Osteoblast (primary cell): ENCODE measurements at regions not wholly inside any gene's neighbourhood (a gene's known extent, or its start where the extent isn't known, plus 50 kb on each side); places are given as distances from the start of the nearest gene placed in this dataset.

ENCODE experiments used
- DNase-seq: peaks from one replicate; pipeline ENCODE4 v3.0.0; 2011; ENCODE audit warnings: low spot score, mixed read lengths; ENCODE audit not compliant: insufficient read length; ENCODE audit errors: missing footprints
- H2AFZ ChIP-seq: 2 replicates; pipeline ENCODE4 v1.6.0; 2011; ENCODE audit warnings: mild to moderate bottlenecking, low read length
- H3K27ac ChIP-seq: 2 replicates; pipeline ENCODE4 v1.5.1; 2011; ENCODE audit warnings: mild to moderate bottlenecking, low read depth, low read length, moderate library complexity
- H3K27me3 ChIP-seq: 2 replicates; pipeline ENCODE4 v1.6.0; 2012; ENCODE audit warnings: mild to moderate bottlenecking, control low read depth, inconsistent platforms, low read length, moderate library complexity; ENCODE audit not compliant: insufficient read depth
- H3K36me3 ChIP-seq: 2 replicates; pipeline ENCODE4 v1.5.1; 2011; ENCODE audit warnings: mild to moderate bottlenecking, low read length, control low read depth, moderate library complexity; ENCODE audit not compliant: insufficient read depth
- H3K4me1 ChIP-seq: 2 replicates; pipeline ENCODE4 v1.5.1; 2011; ENCODE audit warnings: mild to moderate bottlenecking, low read length, control low read depth, moderate library complexity; ENCODE audit not compliant: insufficient read depth
- H3K4me2 ChIP-seq: 2 replicates; pipeline ENCODE4 v1.6.0; 2011; ENCODE audit warnings: mild to moderate bottlenecking, low read length; ENCODE audit not compliant: insufficient read depth
- H3K4me3 ChIP-seq: fragments of 200-600 bp; sonication (generic); 3 replicates; pipeline ENCODE4 v1.5.1; 2012; ENCODE audit warnings: mild to moderate bottlenecking, low read length, inconsistent platforms; ENCODE audit not compliant: insufficient read depth
- H3K79me2 ChIP-seq: 2 replicates; pipeline ENCODE4 v1.6.0; 2012; ENCODE audit warnings: mild to moderate bottlenecking, low read length, control low read depth, inconsistent platforms; ENCODE audit not compliant: insufficient read depth
- H3K9me3 ChIP-seq: 2 replicates; pipeline ENCODE4 v1.5.1; 2011; ENCODE audit warnings: low read depth, low read length, control low read depth
- H4K20me1 ChIP-seq: 2 replicates; pipeline ENCODE4 v1.6.0; 2012; ENCODE audit warnings: mild to moderate bottlenecking, low read length, control low read depth; ENCODE audit not compliant: insufficient read depth
- TF ChIP-seq, protein P1 (sequence below): IDR thresholded peaks from 2 replicates; pipeline ENCODE4 v1.5.1; 2011; ENCODE audit warnings: mild to moderate bottlenecking, low read depth, low read length, moderate library complexity; ENCODE audit errors: extremely low read depth

DNA sequence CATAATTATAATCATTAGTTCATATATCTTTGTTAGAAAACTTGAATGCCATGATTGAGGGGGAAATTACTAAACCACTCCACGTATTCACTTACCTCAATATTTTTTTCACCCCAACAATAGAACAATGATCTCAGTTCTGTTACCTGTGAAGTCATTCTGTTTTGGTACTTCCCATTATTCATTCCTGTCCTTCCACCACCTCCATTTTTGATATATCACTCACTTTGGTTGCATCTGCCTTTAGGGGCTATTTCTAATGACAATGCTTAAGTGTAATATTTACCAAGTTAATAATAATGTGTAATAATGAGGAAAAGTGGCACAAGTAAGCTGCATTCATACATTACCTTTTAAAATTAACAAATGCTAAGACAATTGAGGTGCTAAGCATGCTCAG, 218.4 kb downstream of the SPATA31D1 start:
- DNase-seq: no peak
- H3K27me3 ChIP-seq: no peaks in the 10 kb centered on the region
- TF ChIP-seq, protein P1, sequence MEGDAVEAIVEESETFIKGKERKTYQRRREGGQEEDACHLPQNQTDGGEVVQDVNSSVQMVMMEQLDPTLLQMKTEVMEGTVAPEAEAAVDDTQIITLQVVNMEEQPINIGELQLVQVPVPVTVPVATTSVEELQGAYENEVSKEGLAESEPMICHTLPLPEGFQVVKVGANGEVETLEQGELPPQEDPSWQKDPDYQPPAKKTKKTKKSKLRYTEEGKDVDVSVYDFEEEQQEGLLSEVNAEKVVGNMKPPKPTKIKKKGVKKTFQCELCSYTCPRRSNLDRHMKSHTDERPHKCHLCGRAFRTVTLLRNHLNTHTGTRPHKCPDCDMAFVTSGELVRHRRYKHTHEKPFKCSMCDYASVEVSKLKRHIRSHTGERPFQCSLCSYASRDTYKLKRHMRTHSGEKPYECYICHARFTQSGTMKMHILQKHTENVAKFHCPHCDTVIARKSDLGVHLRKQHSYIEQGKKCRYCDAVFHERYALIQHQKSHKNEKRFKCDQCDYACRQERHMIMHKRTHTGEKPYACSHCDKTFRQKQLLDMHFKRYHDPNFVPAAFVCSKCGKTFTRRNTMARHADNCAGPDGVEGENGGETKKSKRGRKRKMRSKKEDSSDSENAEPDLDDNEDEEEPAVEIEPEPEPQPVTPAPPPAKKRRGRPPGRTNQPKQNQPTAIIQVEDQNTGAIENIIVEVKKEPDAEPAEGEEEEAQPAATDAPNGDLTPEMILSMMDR: no peak
- H2AFZ ChIP-seq: no peak overlapping the region
- H3K9me3 ChIP-seq: no peaks in the 10 kb centered on the region
- no peak overlapping the region for H3K4me2 ChIP-seq
- H3K4me1 ChIP-seq: peaks cover 3% of the 10 kb centered on the region
- H4K20me1 ChIP-seq: no peaks in the 10 kb centered on the region
- H3K27ac ChIP-seq: no peak overlapping the region
- H3K4me3 ChIP-seq: no peak overlapping the region
- no peaks in the 10 kb centered on the region for H3K36me3 ChIP-seq
- no peaks in the 10 kb centered on the region for H3K79me2 ChIP-seq

GRCh38 chr9:82208741-82209450, 220.3 kb downstream of the SPATA31D1 start:
- Histone ChIP-seq H2AFZ (no peak overlapping the region), H3K4me3 (no peak overlapping the region), H3K36me3 (no peaks in the 10 kb centered on the region), H4K20me1 (no peaks in the 10 kb centered on the region), H3K4me2 (no peak overlapping the region), H3K4me1 (peaks cover 3% of the 10 kb centered on the region), H3K9me3 (no peaks in the 10 kb centered on the region), H3K27ac (no peak overlapping the region), H3K79me2 (no peaks in the 10 kb centered on the region), H3K27me3 (no peaks in the 10 kb centered on the region)
- peak; percentile 54 for DNase-seq
- TF ChIP-seq, protein P1: no peak

GRCh38 chr9:82209797-82210470, 221.4 kb downstream of the SPATA31D1 start:
- Histone ChIP-seq H3K4me3 (no peak overlapping the region), H3K9me3 (no peaks in the 10 kb centered on the region), H3K4me1 (peaks cover 3% of the 10 kb centered on the region), H2AFZ (no peak overlapping the region), H3K4me2 (no peak overlapping the region), H4K20me1 (no peaks in the 10 kb centered on the region), H3K79me2 (no peaks in the 10 kb centered on the region), H3K27ac (no peak overlapping the region), H3K27me3 (no peaks in the 10 kb centered on the region), H3K36me3 (no peaks in the 10 kb centered on the region)
- TF ChIP-seq, protein P1: no peak
- no peak for DNase-seq

GRCh38 chr9:82212885-82213284, 224.3 kb downstream of the SPATA31D1 start:
- Histone ChIP-seq H3K79me2 (no peaks in the 10 kb centered on the region), H3K27me3 (no peaks in the 10 kb centered on the region), H3K4me3 (no peak overlapping the region), H4K20me1 (no peaks in the 10 kb centered on the region), H2AFZ (no peak overlapping the region), H3K4me1 (peaks cover 3% of the 10 kb centered on the region), H3K4me2 (no peak overlapping the region), H3K27ac (no peak overlapping the region), H3K9me3 (no peaks in the 10 kb centered on the region), H3K36me3 (no peaks in the 10 kb centered on the region)
- TF ChIP-seq, protein P1: no peak
- DNase-seq: no peak
